Osteoblast (primary cell): ENCODE measurements at regions not wholly inside any gene's neighbourhood (a gene's known extent, or its start where the extent isn't known, plus 50 kb on each side); places are given as distances from the start of the nearest gene placed in this dataset.

Source experiments
- DNase-seq: peaks from one replicate; pipeline ENCODE4 v3.0.0; 2011; ENCODE audit warnings: low spot score, mixed read lengths; ENCODE audit not compliant: insufficient read length; ENCODE audit errors: missing footprints
- H2AFZ ChIP-seq: 2 replicates; pipeline ENCODE4 v1.6.0; 2011; ENCODE audit warnings: mild to moderate bottlenecking, low read length
- H3K27ac ChIP-seq: 2 replicates; pipeline ENCODE4 v1.5.1; 2011; ENCODE audit warnings: mild to moderate bottlenecking, low read depth, low read length, moderate library complexity
- H3K27me3 ChIP-seq: 2 replicates; pipeline ENCODE4 v1.6.0; 2012; ENCODE audit warnings: mild to moderate bottlenecking, control low read depth, inconsistent platforms, low read length, moderate library complexity; ENCODE audit not compliant: insufficient read depth
- H3K36me3 ChIP-seq: 2 replicates; pipeline ENCODE4 v1.5.1; 2011; ENCODE audit warnings: mild to moderate bottlenecking, low read length, control low read depth, moderate library complexity; ENCODE audit not compliant: insufficient read depth
- H3K4me1 ChIP-seq: 2 replicates; pipeline ENCODE4 v1.5.1; 2011; ENCODE audit warnings: mild to moderate bottlenecking, low read length, control low read depth, moderate library complexity; ENCODE audit not compliant: insufficient read depth
- H3K4me2 ChIP-seq: 2 replicates; pipeline ENCODE4 v1.6.0; 2011; ENCODE audit warnings: mild to moderate bottlenecking, low read length; ENCODE audit not compliant: insufficient read depth
- H3K4me3 ChIP-seq: fragments of 200-600 bp; sonication (generic); 3 replicates; pipeline ENCODE4 v1.5.1; 2012; ENCODE audit warnings: mild to moderate bottlenecking, low read length, inconsistent platforms; ENCODE audit not compliant: insufficient read depth
- H3K79me2 ChIP-seq: 2 replicates; pipeline ENCODE4 v1.6.0; 2012; ENCODE audit warnings: mild to moderate bottlenecking, low read length, control low read depth, inconsistent platforms; ENCODE audit not compliant: insufficient read depth
- H3K9me3 ChIP-seq: 2 replicates; pipeline ENCODE4 v1.5.1; 2011; ENCODE audit warnings: low read depth, low read length, control low read depth
- H4K20me1 ChIP-seq: 2 replicates; pipeline ENCODE4 v1.6.0; 2012; ENCODE audit warnings: mild to moderate bottlenecking, low read length, control low read depth; ENCODE audit not compliant: insufficient read depth
- TF ChIP-seq, protein P1 (sequence below): IDR thresholded peaks from 2 replicates; pipeline ENCODE4 v1.5.1; 2011; ENCODE audit warnings: mild to moderate bottlenecking, low read depth, low read length, moderate library complexity; ENCODE audit errors: extremely low read depth

DNA sequence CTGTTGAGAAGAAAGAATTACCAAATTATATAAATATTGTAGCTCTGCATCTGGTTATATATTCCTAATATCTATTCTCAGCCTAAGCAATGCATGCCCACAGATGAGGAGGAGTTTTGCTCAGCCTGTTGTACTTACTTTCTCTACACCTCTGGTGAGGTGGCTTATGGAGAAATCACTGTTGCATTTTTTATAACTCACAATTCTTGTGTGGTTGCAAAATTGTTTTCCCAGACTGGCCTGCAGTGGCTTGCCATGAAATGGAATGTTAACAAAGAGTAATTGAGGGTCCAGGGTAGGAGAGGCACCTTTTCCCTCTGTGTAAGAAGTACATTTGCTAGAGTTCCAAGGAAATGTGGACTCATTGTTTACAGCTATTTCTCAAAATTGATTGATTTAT lies 202.0 kb upstream of the SEMA3E start:
- no peaks in the 10 kb centered on the region for H3K36me3 ChIP-seq
- TF ChIP-seq, protein P1, sequence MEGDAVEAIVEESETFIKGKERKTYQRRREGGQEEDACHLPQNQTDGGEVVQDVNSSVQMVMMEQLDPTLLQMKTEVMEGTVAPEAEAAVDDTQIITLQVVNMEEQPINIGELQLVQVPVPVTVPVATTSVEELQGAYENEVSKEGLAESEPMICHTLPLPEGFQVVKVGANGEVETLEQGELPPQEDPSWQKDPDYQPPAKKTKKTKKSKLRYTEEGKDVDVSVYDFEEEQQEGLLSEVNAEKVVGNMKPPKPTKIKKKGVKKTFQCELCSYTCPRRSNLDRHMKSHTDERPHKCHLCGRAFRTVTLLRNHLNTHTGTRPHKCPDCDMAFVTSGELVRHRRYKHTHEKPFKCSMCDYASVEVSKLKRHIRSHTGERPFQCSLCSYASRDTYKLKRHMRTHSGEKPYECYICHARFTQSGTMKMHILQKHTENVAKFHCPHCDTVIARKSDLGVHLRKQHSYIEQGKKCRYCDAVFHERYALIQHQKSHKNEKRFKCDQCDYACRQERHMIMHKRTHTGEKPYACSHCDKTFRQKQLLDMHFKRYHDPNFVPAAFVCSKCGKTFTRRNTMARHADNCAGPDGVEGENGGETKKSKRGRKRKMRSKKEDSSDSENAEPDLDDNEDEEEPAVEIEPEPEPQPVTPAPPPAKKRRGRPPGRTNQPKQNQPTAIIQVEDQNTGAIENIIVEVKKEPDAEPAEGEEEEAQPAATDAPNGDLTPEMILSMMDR: no peak

DNA sequence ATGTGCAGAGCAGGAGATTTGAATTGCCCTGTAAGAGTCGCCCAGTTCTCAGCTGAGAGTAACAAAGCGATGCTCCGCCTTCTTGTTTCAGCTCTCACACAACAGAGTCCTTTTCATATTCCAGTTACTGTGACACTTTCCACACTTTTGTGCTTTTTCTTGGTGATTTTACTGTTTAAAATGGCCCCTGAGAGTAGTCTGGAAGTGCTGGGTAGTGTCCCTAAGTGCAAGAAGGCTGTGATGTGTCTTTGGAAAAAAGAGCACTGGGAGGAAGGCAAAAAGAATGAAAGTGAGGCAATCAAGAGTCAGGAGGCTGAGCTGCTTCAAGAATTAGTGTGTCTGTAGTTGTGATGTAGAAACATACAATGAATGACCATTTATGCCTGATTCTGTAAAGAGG lies 201.2 kb upstream of the SEMA3E start:
- TF ChIP-seq, protein P1: no peak
- Histone ChIP-seq H3K27me3 (no peaks in the 10 kb centered on the region), H3K27ac (no peak overlapping the region), H3K79me2 (no peaks in the 10 kb centered on the region), H3K4me3 (no peak overlapping the region), H3K9me3 (no peaks in the 10 kb centered on the region), H3K36me3 (no peaks in the 10 kb centered on the region), H3K4me1 (no peaks in the 10 kb centered on the region), H4K20me1 (no peaks in the 10 kb centered on the region), H2AFZ (no peak overlapping the region), H3K4me2 (no peak overlapping the region)
- no peak for DNase-seq

More for the DNA sequence above, 202.0 kb upstream of the SEMA3E start:
- Histone ChIP-seq H3K4me3 (no peak overlapping the region), H4K20me1 (no peaks in the 10 kb centered on the region), H3K9me3 (no peaks in the 10 kb centered on the region), H3K27ac (no peak overlapping the region), H3K27me3 (no peaks in the 10 kb centered on the region), H3K4me1 (no peaks in the 10 kb centered on the region), H2AFZ (no peak overlapping the region), H3K4me2 (no peak overlapping the region), H3K79me2 (no peaks in the 10 kb centered on the region)
- no peak for DNase-seq

DNA sequence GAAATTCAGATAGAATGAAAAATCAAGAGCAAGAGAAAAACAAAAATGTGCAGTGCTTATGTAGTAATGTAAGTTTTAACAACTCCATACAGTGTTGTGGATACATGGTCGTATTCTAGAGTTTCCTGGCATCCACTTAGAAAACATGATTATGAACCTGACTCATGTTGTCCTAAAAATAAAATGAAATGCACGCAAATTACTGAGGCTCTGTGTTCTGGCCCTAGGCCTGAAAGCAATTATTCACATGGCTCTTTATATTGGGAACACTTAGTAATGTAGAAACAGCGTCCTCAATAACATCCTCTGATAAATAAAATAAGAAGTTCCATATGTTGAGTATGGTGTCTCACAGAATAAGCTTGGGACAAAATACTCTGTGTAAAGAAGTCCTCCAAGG lies 200.2 kb upstream of the SEMA3E start:
- TF ChIP-seq, protein P1: no peak
- Histone ChIP-seq H4K20me1 (no peaks in the 10 kb centered on the region), H3K9me3 (no peaks in the 10 kb centered on the region), H3K79me2 (no peaks in the 10 kb centered on the region), H3K4me3 (no peak overlapping the region), H3K4me1 (no peaks in the 10 kb centered on the region), H3K4me2 (no peak overlapping the region), H3K36me3 (no peaks in the 10 kb centered on the region), H3K27ac (no peak overlapping the region), H2AFZ (no peak overlapping the region), H3K27me3 (no peaks in the 10 kb centered on the region)
- DNase-seq: no peak

DNA sequence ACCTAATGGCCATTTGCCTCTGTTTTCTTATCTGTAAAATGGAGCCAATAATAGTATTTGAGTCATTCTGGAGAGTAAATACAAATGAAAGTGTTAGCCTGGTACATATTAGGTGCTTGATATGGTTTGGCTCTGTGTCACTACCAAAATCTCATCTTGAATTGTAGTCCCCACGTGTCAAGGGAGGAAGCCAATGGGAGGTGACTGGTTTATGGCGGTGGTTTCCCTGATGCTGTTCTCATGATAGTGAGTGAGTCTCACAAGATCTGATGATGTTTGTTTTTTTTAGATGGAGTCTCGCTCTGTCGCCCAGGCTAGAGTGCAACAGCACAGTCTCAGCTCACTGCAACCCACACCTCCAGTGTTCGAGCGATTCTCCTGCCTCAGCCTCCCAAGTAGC lies 194.0 kb upstream of the SEMA3E start:
- no peak for DNase-seq
- no peaks in the 10 kb centered on the region for H4K20me1 ChIP-seq
- H3K9me3 ChIP-seq: no peaks in the 10 kb centered on the region
- H3K27me3 ChIP-seq: no peaks in the 10 kb centered on the region
- no peaks in the 10 kb centered on the region for H3K4me1 ChIP-seq
- H3K4me2 ChIP-seq: no peak overlapping the region
- H3K36me3 ChIP-seq: no peaks in the 10 kb centered on the region
- H3K4me3 ChIP-seq: no peak overlapping the region
- no peak overlapping the region for H2AFZ ChIP-seq
- H3K79me2 ChIP-seq: no peaks in the 10 kb centered on the region
- no peak overlapping the region for H3K27ac ChIP-seq
- TF ChIP-seq, protein P1: no peak
